ENCODE measurements at regions not wholly inside any gene's neighbourhood (a gene's known extent, or its start where the extent isn't known, plus 50 kb on each side); places are given as distances from the start of the nearest gene placed in this dataset.
"Not testable (repeated sequence)": the region's sequence is repeated elsewhere in the genome, so short reads cannot be mapped to it uniquely, and the experiment has no call there.

- no peak for DNase-seq
These were observed 256.4 kb downstream of the NR2F2 start for GRCh38 chr15:96586901-96587300.

- no peak for DNase-seq
These were observed 259.4 kb downstream of the NR2F2 start for GRCh38 chr15:96589864-96590263.

DNA sequence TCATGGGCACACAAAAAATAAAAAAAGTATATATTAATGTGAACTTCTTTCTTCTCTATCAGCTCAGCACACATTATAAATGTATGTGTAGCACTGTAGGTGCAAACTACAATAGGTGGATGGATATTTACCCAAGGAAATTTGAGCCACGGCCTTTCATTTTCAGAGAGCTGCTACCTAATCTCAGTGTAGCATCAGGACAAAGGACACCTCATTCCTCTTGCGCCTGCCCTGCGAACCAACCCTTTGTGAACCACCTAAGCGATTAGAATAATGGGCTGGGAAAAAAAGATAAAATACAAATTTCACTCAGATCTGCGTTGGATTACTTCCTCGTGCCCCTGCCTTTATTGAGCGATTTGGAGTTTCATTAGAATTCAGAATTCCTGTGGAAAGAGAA is 263.2 kb downstream of the NR2F2 start:
- DNase-seq = no peak

- DNase-seq = no peak
These were observed 265.5 kb downstream of the NR2F2 start for GRCh38 chr15:96595951-96596350.

- DNase-seq = no peak
These were observed 268.0 kb downstream of the NR2F2 start for GRCh38 chr15:96598514-96598913.

DNA sequence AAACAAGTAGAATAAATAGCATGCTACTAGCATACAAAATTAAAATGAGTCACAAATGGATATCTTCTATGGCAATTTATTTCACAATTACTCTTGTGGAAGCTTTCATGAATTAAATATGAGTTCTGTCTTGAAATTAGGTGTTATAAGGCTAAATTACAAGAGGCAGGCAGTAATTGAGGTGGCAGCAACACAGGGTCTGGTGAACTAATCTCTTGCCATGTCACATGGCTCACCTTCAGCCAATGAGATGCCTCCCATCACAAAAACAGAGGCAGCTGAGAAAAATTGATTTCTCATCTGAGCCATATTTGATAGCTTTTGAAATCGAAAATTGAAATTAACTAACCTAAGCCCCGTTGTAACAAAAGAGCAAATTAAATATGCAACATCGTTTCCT is 268.8 kb downstream of the NR2F2 start:
- no peak for DNase-seq

DNA sequence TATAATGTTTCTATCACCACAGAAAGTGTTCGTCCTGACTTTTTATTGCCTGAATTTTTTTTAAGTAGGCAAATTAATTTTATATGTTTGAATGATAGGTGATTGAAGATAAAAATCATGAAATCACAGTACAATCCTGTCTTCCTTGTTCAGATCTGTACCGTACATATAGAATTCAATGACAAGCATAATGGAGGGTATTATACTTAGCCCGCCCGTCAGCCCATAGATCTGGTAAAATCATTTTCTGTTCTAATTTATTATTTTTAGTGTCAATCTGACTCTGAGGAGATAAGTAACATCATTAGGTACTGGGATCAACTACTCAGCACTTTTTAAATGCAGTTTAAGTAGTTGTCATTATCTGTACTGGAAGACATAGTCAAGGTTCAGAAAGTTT is 269.9 kb downstream of the NR2F2 start:
- no peak for DNase-seq

- no peak for DNase-seq
These were observed 276.1 kb downstream of the NR2F2 start for GRCh38 chr15:96606617-96607016.

DNA sequence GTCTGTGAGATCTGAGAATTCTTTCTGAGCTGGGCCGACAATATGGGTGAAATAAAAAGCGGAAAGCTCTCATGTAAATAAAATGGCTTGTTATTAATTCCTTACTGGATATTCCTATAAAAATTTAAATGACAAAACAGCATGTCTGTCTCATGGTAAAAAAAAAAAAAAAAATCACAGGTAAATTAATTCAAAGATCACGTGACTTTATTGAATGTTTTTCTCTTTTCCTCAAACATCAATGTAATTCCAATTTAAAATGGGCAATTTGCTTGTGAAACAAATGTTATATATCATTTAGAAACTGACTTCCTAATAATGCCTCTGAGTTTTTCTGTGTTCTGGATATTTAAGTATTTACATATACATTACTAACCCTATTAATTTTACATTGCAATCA is 280.3 kb downstream of the NR2F2 start:
- no peak for DNase-seq

DNA sequence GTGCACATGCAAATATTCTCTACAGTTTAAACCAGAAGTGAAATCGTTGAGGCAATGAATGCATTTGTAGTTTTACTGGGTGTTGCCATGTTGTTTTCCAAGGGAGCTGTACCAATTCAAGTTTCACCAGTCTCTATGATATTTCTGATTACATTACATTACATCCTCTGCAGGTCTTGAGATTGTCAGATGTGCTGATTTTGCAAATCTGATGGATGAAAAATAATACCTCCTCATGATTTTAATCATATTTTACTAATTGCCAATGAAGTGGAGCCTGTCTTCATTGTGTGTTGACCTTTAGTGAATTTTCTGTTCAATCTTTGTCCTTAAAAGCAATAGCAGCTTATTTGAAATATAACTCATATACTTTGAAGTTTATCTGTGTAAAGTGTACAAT is 282.4 kb downstream of the NR2F2 start:
- no peak for DNase-seq

GRCh38 chr15:96619174-96619573 is 288.7 kb downstream of the NR2F2 start:
- no peak for DNase-seq

DNA sequence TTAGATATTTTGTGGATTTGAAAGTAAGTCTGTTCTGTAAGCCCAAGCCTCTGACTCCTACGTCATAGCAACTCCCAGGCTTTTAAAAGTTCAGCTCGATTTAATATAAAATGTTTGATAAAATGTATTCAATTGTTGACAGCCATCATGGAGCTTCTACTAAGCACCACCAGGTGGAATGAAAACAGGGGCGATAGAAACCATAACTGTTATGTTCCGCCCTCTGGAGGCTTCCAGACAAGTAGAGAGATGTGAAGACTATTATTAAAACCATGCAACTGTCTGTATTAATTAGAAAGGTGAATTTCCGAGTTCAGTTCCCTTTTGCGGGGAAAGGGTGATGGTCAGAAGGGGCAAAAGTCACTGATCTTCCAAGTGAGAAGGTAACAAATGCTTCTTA is 292.2 kb downstream of the NR2F2 start:
- DNase-seq = no peak

GRCh38 chr15:96625256-96625655 is 294.8 kb downstream of the NR2F2 start:
- DNase-seq = no peak

- DNase-seq = no peak
These were observed 296.6 kb downstream of the NR2F2 start for GRCh38 chr15:96627031-96627568.

- no peak for DNase-seq
These were observed 299.0 kb downstream of the NR2F2 start for GRCh38 chr15:96629511-96629910.

DNA sequence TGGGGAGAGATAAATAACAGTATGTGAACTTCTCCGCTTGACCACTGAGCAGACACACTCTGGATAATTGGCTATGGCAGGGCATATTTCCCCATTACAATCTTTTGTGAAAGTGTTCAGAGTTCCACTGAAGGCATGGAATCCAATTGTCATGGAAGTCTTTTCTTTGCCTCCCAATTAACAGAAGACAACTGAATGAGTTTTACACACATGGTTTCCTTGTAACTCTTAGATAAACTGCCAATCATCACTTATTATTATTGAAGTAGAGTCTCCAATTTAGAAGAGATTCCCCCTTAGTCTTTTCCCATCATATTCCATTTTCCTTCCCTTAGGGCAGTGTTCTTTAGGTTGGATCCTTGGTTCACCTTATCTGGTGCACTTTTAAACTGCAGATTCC is 308.3 kb downstream of the NR2F2 start:
- DNase-seq = no peak

DNA sequence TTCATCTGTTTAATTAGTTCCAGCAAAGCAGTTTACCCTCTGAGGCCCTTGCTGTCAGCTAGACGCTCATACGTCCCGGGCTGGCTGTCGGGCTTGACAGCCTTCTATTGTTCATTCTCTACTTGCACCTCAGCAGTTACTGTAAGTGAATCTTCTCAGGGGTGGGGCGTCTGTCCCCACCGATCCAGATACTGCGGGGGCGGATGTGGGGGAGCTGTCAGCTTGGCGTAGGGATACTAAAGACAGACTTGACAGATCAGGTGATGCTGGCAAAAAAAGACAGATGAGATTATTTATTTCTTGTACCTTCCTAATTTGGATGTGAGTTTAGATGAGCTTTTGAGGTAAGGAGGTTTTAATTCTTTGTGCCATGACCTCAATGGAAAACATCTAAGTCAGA is 315.3 kb downstream of the NR2F2 start:
- no peak for DNase-seq

GRCh38 chr15:96648866-96649265 is 318.4 kb downstream of the NR2F2 start:
- no peak for DNase-seq

DNA sequence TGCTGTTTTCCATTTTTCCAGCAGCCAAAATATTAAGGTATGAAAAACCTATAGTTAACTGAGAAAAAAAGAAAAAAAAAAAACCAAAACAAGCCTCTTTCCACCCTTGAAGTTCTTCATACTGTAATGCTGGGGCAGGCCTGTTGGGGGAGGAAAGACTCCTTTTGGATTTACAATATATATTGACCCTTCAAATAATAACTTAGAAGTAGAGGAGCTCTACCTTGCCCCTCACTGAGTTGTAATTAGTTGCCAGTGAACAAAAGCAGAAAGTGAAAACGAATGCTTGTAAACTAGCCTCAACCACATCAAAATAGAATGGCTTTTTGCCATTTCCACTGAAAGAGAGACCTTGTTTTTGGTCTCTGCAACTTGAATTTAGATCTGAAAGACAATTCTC is 326.6 kb downstream of the NR2F2 start:
- no peak for DNase-seq

DNA sequence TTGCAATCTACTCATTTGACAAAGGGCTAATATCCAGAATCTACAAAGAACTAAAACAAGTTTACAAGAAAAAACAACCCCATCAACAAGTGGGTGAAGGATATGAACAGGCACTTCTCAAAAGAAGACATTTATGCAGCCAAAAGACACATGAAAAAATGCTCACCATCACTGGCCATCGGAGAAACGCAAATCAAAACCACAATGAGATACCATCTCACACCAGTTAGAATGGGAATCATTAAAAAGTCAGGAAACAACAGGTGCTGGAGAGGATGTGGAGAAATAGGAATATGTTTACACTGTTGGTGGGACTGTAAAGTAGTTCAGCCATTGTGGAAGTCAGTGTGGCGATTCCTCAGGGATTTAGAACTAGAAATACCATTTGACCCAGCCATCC is 336.5 kb downstream of the NR2F2 start:
- not testable (repeated sequence) for DNase-seq

- DNase-seq = no peak
These were observed 339.9 kb downstream of the NR2F2 start for GRCh38 chr15:96670389-96670788.

DNA sequence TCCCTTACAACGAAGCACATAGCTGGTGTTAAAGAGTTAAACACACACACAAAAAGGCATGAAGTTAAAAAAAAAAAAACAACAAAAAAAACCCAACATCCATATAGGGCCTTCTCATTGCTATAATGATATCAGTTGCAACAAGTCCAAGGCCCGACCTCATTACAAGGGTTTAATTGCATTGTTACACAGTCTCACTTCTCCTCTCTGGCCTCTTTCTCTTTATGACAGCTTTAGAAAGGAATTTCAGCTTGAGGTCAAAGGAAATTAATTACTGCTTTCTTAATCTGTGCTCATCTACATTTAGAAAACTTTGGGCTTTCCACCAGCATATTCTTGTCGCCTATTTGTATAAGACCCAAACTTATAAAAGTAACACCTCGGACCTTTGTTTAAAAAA is 342.1 kb downstream of the NR2F2 start:
- DNase-seq = no peak

- DNase-seq = no peak
These were observed 347.9 kb downstream of the NR2F2 start for GRCh38 chr15:96678386-96678785.

DNA sequence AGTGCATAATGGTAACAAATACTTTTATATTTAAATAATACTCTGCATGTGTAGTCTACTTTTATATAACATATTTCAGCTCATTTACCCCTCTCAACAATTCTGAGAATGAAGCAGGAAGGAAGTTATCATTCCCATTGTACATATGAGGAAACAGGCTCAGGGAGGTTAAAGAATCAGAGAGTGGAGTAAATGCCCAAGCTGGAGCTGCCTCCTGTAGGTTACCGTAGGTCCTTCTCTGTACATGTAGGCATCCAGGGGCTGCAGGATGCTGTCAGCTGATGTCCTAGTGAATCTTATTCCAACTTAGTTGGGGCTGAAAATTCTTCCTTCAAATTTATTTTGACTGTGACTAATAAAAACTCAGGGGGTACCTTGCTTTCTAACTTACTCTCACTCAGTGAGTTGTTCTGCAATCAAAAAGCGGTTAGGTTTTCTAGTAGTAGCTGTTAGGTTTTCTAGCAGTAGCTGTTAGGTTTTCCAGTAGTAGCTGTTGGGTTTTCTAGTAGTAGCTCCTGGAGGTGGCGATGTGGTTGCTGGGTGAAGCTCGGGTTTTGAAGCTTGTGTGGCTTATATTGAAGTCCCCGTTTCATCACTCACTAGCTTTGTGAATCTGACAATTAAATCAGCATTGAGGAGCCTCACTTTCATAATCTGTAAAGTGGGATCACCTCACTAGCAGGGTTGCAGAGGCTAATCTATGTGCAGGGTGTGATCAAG is 357.0 kb downstream of the NR2F2 start:
- DNase-seq = no peak

GRCh38 chr15:96690733-96691132 is 360.2 kb downstream of the NR2F2 start:
- DNase-seq = no peak
